GM18520 (cell line): ENCODE measurements at regions not wholly inside any gene's neighbourhood (a gene's known extent, or its start where the extent isn't known, plus 50 kb on each side); places are given as distances from the start of the nearest gene placed in this dataset.
A peak's percentile ranks its signal among the peaks of the same experiment; 100 is the strongest.
"Not testable (repeated sequence)": the region's sequence is repeated elsewhere in the genome, so short reads cannot be mapped to it uniquely, and the experiment has no call there.

Experiments used
- ATAC-seq: cut with Tn5 transposase; IDR thresholded peaks from one replicate; pipeline ENCODE4 v1.9.1; 2021; ENCODE audit not compliant: unreplicated experiment

DNA sequence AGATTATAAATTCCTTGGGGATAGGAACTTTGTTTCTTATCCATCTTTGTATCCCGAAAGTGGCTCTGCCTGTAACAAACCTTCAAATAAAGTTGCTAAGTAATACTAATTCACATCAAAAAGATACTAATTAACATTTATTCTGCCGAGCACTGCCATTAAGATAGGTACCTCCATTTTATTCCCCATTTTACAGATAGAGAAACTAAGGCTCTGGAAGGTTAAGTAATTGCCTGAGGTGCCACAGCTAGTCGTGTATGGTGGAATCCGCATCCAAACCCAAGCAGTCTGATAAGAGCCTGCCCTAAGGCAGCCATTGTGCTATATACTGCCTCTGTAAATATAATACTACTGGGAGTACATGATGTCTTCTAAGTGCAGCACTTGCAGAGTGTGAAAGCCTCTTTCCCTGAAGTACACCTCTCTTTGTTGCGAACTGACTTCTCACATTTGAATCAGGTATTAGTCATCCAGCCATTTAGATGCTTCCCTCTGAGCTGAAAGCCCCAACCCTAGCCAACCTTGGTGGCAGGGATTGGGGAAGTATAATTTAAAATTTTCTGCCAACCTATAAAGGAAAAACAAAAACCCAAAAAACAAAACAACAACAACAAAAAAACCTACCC, 78.5 kb upstream of the CHD2 start:
- ATAC-seq, result no peak

- ATAC-seq, result no peak
Measured at GRCh38 chr15:92822216-92823144, 77.6 kb upstream of the CHD2 start.

GRCh38 chr15:92825985-92826384, 74.1 kb upstream of the CHD2 start:
- ATAC-seq, result no peak

DNA sequence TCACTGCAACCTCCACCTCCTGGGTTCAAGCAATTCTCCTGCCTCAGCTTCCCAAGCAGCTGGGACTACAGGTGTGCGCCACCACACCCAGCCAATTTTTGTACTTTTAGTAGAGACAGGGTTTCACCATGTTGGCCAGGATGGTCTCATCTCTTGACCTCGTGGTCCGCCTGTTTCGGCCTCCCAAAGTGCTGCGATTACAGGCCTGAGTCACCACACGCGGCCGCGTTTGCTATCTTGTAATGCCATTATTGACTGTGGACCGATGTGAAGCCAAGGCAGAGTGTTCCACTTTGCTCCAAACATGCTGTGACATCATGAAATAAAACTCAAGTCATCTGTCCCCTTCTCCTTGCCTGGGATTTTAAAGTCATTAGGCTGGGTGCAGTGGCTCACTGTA, 72.1 kb upstream of the CHD2 start:
- not testable (repeated sequence) for ATAC-seq

GRCh38 chr15:92829875-92830274, 70.2 kb upstream of the CHD2 start:
- no peak for ATAC-seq

DNA sequence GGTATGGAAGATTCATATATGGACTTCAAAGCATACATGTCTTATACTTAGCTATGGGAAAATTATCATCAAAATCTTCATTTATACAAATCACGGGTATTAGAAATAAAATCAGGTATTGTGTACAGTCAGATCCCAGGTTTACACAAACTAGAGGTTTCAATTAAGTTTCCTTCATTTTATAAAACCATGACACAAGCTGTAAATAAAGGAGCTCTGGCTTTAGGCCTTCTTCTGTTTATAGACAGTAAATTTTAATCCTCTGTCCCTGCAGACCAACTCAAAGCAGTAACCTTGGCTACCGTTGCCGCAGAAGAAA, 68.8 kb upstream of the CHD2 start:
- ATAC-seq, result no peak

- peak; percentile 93 for ATAC-seq
Measured at GRCh38 chr15:92831655-92832328, 68.3 kb upstream of the CHD2 start.

DNA sequence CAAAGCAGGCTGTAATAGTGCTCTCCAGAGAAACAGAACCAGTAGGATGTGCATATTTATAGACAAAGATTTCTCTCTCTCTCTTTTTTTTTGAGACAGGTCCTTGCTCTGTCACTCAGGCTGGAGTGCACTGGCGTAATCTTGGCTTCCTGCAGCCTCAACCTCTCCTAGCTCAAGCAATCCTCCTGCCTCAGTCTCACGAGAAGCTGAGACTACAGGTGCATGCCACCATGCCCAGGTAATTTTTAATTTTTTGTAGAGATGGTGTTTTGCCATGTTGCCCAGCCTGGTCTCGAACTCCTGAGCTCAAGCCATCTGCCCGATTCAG, 67.1 kb upstream of the CHD2 start:
- no peak for ATAC-seq

GRCh38 chr15:92833493-92834271, 66.4 kb upstream of the CHD2 start:
- ATAC-seq, result no peak

DNA sequence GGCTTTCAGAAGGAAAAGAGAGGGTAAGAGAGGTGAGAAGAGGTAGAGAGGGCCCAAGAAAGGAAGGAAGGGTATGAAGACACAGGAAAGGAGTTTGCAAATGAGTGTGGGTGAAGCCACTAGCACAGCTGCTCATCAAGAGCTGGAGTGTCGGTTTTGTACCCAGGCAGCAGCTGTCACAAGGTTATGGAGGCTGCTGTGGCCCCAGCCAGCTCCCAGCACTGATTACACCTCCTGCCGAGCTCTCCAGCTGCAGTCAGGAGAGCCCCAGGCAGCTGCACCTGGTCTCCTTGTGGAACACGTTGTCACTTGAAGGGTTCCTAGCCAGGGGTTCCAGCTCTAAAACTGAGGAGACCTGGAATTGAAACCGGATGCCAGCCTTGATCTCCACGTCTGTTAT, 60.4 kb upstream of the CHD2 start:
- peak; percentile 70 for ATAC-seq

- no peak for ATAC-seq
Measured at GRCh38 chr15:92840149-92840548, 60.0 kb upstream of the CHD2 start.

GRCh38 chr15:92843326-92843725, 56.8 kb upstream of the CHD2 start:
- no peak for ATAC-seq

DNA sequence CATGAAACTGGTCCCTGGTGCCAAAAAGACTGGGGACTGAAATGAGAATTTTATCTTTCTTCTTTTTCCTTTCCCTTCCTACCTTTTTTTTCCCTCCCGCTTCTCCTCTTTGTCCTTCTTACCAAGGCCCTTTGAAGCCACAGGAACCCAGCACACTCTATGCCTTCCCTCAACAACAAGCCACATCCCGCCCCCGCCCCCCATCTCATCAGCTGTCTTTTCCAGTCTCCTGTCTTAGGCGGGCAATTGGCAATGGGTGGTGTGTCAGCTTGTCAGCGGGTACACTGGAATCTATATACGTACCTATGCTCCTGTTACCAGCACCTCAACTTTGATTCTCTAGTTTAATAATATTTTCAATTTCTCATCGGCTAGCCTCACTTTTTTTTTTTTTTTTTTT, 56.3 kb upstream of the CHD2 start:
- ATAC-seq, result no peak

- no peak for ATAC-seq
Measured at GRCh38 chr15:92845126-92845508, 55.0 kb upstream of the CHD2 start.

GRCh38 chr15:92846741-92847140, 53.4 kb upstream of the CHD2 start:
- no peak for ATAC-seq

DNA sequence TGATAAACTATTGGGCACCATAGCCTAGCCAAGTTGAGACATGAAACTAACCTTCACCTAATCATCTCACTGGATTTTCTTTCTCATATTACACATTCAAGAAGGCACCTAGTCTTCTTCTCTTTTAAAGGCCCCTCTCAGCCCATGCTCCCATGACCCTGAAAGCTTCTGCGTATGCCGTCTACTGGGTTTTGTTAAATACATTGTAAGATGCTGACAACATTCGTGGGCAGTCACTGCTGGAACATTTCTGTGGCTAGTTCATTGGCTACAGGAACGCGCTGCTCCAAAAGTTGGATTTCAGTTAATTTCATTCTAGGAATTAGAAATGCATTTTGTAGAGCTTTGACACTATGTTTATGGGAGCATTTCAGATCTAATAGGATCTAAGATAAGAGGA, 52.3 kb upstream of the CHD2 start:
- ATAC-seq, result no peak

- ATAC-seq, result no peak
Measured at GRCh38 chr15:92848464-92848851, 51.7 kb upstream of the CHD2 start.

DNA sequence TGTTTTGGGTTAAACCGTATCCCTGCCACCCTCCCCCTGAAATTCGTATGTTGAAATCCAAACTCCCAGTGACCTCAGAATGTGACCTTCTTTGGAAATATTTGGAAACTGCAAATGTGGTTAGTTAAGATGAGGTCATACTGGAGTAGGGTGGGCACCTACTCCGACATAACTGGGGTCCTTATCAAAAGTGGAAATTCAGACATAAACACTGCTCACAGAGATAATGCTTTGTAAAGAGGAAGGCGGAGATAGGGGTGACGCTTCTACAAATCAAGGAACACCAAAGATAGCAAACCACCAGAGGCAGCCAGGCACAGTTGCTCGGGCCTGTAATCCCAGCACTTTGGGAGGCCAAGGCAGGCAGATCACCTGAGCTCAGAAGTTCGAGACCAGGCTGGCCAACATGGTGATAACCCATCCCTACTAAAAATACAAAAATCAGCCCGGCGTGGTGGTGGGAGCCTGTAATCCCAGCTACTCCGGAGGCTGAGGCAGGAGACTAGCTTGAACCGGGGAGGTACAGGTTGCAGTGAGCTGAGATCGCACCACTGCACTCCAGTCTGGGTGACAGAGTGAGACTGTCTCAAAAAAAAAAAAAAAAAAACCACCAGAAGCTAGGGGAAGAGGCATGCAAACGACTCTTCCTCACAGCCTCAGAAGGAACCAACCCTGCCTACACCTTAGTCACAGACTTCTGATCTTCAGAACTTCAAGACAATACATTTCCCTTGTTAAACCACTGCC, 51.1 kb upstream of the CHD2 start:
- peak; percentile 83 for ATAC-seq

GRCh38 chr15:92850218-92850617, 49.9 kb upstream of the CHD2 start:
- not testable (repeated sequence) for ATAC-seq
